HepG2 (cell line): ENCODE measurements at regions not wholly inside any gene's neighbourhood (a gene's known extent, or its start where the extent isn't known, plus 50 kb on each side); places are given as distances from the start of the nearest gene placed in this dataset.

Source experiments
- ATAC-seq: fragments of 200-7000 bp; cut with Tn5 transposase; 3 replicates; pipeline ENCODE4 v1.9.1; 2020; ENCODE audit warnings: mild to moderate bottlenecking, moderate library complexity
- BruUV-seq: library from RNA; stranded (reverse); fragments of 400-500 nt; replicated peaks from 2 replicates; lab custom pipeline; 2021; lab: Mats Ljungman, UMichigan
- CTCF ChIA-PET: fragments of 300-600 bp; formaldehyde crosslinking; extraction: SDS; loops from one replicate; lab custom pipeline; 2021; ENCODE audit warnings: low total read pairs, inconsistent platforms, low intra/inter-chr PET ratio; lab: Yijun Ruan, JAX
- POLR2A ChIA-PET: fragments of 350-600 bp; sonication (Branson Sonifier 250); formaldehyde crosslinking; loops from one replicate; lab custom pipeline; 2020; ENCODE audit warnings: antibody characterized with exemption, inconsistent platforms; lab: Yijun Ruan, JAX
- DNase-seq: peaks from one replicate; pipeline ENCODE4 v3.0.0-alpha.2; 2015; ENCODE audit warnings: low spot score
- FAIRE-seq: peaks from 3 replicates; lab custom pipeline; 2011; peaks lifted over from hg19 to GRCh38; lab: Jason Lieb, UNC
- H2AFZ ChIP-seq: one replicate; pipeline ENCODE4 v1.6.1; 2011; ENCODE audit warnings: low read length, inconsistent platforms
- H3K27ac ChIP-seq: fragments of 300-600 bp; 3 replicates; pipeline ENCODE4 v1.8.0; 2011; ENCODE audit warnings: mixed run types, mild to moderate bottlenecking, mixed read lengths, low read length, inconsistent platforms; ENCODE audit not compliant: insufficient read depth; ENCODE audit errors: extremely low read length
- H3K27me3 ChIP-seq, 2 experiments: fragments of 200-600 bp in 1 of 2; 2 replicates in 1 of 2; 3 replicates in 1 of 2; pipeline versions ENCODE4 v1.6.0 to v1.8.0; 2011; ENCODE audit warnings: low read length in 2 of 2, mild to moderate bottlenecking in 2 of 2, moderate library complexity in 2 of 2, inconsistent platforms in 1 of 2; ENCODE audit not compliant: insufficient read depth in 2 of 2, control insufficient read depth in 1 of 2
- H3K36me3 ChIP-seq, 2 experiments: fragments of 200-600 bp in 1 of 2; replicated peaks in 1 of 2; 2 replicates in 1 of 2; 3 replicates in 1 of 2; pipeline versions ENCODE4 v1.5.1 to v1.8.0; 2011; ENCODE audit warnings: low read length in 2 of 2, inconsistent platforms in 1 of 2; ENCODE audit not compliant: insufficient read depth in 2 of 2, control insufficient read depth in 1 of 2
- H3K4me1 ChIP-seq: 2 replicates; pipeline ENCODE4 v1.5.1; 2012; ENCODE audit warnings: low read length, inconsistent platforms; ENCODE audit not compliant: insufficient read depth
- H3K4me2 ChIP-seq: 2 replicates; pipeline ENCODE4 v1.6.0; 2011; ENCODE audit warnings: low read depth, low read length, inconsistent platforms
- H3K4me3 ChIP-seq, 3 experiments: fragments of 200-600 bp in 1 of 3; sonication (generic), shearing (Covaris generic) in 1 of 3; replicated peaks in 1 of 3; 2 replicates each; pipeline ENCODE4 v1.5.1; 2011 to 2016; ENCODE audit warnings: low read length in 3 of 3, inconsistent platforms in 2 of 3, low read depth in 2 of 3, mild to moderate bottlenecking in 2 of 3, control low read depth in 1 of 3, mixed read lengths in 1 of 3; ENCODE audit not compliant: insufficient read depth in 1 of 3
- H3K79me2 ChIP-seq: one replicate; pipeline ENCODE4 v1.6.1; 2011; ENCODE audit warnings: low read length, inconsistent platforms; ENCODE audit not compliant: insufficient read depth
- H3K9ac ChIP-seq: 2 replicates; pipeline ENCODE4 v1.6.0; 2011; ENCODE audit warnings: mild to moderate bottlenecking, low read depth, low read length, inconsistent platforms; ENCODE audit not compliant: insufficient read depth
- H3K9me3 ChIP-seq: 2 replicates; pipeline ENCODE4 v1.5.1; 2012; ENCODE audit warnings: mild to moderate bottlenecking, low read length
- H4K20me1 ChIP-seq: 2 replicates; pipeline ENCODE4 v1.6.0; 2011; ENCODE audit warnings: inconsistent platforms, mild to moderate bottlenecking, low read length, moderate library complexity; ENCODE audit not compliant: insufficient read depth
- ATF7 ChIP-seq, 2 experiments: fragments of 450-650 bp in 1 of 2; sonication (generic) in 1 of 2; formaldehyde crosslinking in 1 of 2; IDR thresholded peaks; 2 replicates each; pipeline versions ENCODE4 v1.4.0 to v1.6.1; 2016 to 2020; ENCODE audit warnings: antibody characterized with exemption in 1 of 2, mild to moderate bottlenecking in 1 of 2, missing genetic modification reagents in 1 of 2
- BHLHE40 ChIP-seq: IDR thresholded peaks from 2 replicates; pipeline ENCODE4 v1.6.1; 2011; ENCODE audit warnings: low read length, improper control_type of control experiment
- IKZF4 ChIP-seq: sonication (generic); formaldehyde crosslinking; IDR thresholded peaks from 2 replicates; pipeline ENCODE4 v1.5.1; 2020; ENCODE audit warnings: borderline replicate concordance, mild to moderate bottlenecking, low read depth, missing genetic modification reagents; ENCODE audit errors: not compliant biosample characterization
- NBN ChIP-seq: fragments of 450-650 bp; conservative IDR thresholded peaks from 2 replicates; pipeline ENCODE4 v1.6.1; 2017
- PHF20 ChIP-seq: sonication (generic); formaldehyde crosslinking; IDR thresholded peaks from 2 replicates; pipeline ENCODE4 v1.5.0; 2020; ENCODE audit warnings: mild to moderate bottlenecking, missing genetic modification reagents
- SIX1 ChIP-seq: sonication (generic); formaldehyde crosslinking; IDR thresholded peaks from 2 replicates; pipeline ENCODE4 v1.4.0; 2020; ENCODE audit warnings: missing genetic modification reagents, borderline replicate concordance
- TFAP4 ChIP-seq: sonication (generic); IDR thresholded peaks from 2 replicates; pipeline ENCODE4 v1.6.1; 2016; ENCODE audit warnings: low read depth, borderline replicate concordance
- ZBTB1 ChIP-seq: sonication (generic); formaldehyde crosslinking; IDR thresholded peaks from 2 replicates; pipeline ENCODE4 v1.4.0; 2020; ENCODE audit warnings: missing genetic modification reagents, borderline replicate concordance
- ZNF12 ChIP-seq: sonication (generic); formaldehyde crosslinking; IDR thresholded peaks from 2 replicates; pipeline ENCODE4 v1.5.0; 2020; ENCODE audit warnings: missing genetic modification reagents
- ZNF251 ChIP-seq: sonication (generic); formaldehyde crosslinking; IDR thresholded peaks from 2 replicates; pipeline ENCODE4 v1.9.0; 2021; ENCODE audit warnings: mild to moderate bottlenecking, missing genetic modification reagents
- ZNF598 ChIP-seq: sonication (generic); formaldehyde crosslinking; IDR thresholded peaks from 2 replicates; pipeline ENCODE4 v1.5.1; 2020; ENCODE audit warnings: mild to moderate bottlenecking, missing genetic modification reagents, borderline replicate concordance
- ZNF768 ChIP-seq: sonication (generic); formaldehyde crosslinking; IDR thresholded peaks from 2 replicates; pipeline ENCODE4 v1.4.0; 2020; ENCODE audit warnings: missing genetic modification reagents
- WGBS: methylation state at CpG from one replicate; pipeline ENCODE4 v1.1.6; 2017; ENCODE audit warnings: low lambda C conversion rate; 5-methylcytosine and 5-hydroxymethylcytosine counted together
- in situ Hi-C: cut with HindIII; loops from 2 replicates; pipeline ENCODE4 v1.10.0; 2017; ENCODE audit warnings: low pct_unique_long_range_greater_than_20kb; ENCODE audit not compliant: extremely low pct_ligation_motif_present
- intact Hi-C: fragments of 100-400 bp; cut with micrococcal nuclease; formaldehyde crosslinking; loops from one replicate; pipeline ENCODE4 v1.10.0; 2022; ENCODE audit not compliant: unreplicated experiment
- TF ChIP-seq, protein P1 (sequence below): sonication (generic); formaldehyde crosslinking; IDR thresholded peaks from 2 replicates; pipeline ENCODE4 v1.4.0; 2020; ENCODE audit warnings: missing genetic modification reagents

DNA sequence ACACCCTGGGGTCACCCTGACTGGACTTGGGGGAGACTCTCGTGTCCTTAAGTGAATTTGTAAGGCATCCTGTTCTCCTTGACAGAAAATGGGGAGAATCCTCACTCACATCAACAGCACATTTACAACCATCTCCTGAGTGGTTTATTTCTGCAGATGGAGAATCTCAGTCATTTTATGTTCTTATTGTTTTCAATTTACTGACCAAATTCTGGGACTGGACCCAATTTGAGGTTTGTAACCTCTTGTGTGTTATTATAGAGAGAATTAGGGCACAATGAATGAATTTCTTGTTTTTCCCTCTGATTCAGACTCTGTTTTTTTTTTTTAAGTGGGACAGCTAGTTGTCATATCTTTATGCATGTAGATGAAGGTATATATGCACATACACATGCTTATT lies 104.9 kb downstream of the ADAMTS15 start:
- DNase-seq (no peak), ATAC-seq (no peak), FAIRE-seq (no peak)
- no peaks in the 10 kb centered on the region for H3K9me3 ChIP-seq
- no peak overlapping the region for H3K9ac ChIP-seq
- intact Hi-C loops (no loop called here), in situ Hi-C loops (no loop called here)
- H3K4me2 ChIP-seq, result no peak overlapping the region
- no peaks in the 10 kb centered on the region for H3K4me1 ChIP-seq
- no peaks in the 10 kb centered on the region for H3K79me2 ChIP-seq
- no peaks in the 10 kb centered on the region for H3K36me3 ChIP-seq
- POLR2A ChIA-PET, result no interaction called here
- no TSS peak for BruUV-seq
- H3K27ac ChIP-seq, result no peak overlapping the region
- CTCF ChIA-PET, result no interaction called here
- 0% methylated on average over 1 of the region's 1 CpG for WGBS
- no peak overlapping the region for H2AFZ ChIP-seq
- TF ChIP-seq PHF20 (CRISPR knock-in tag), result no peak
- no peak for TF ChIP-seq ZNF768 (CRISPR knock-in tag)
- TF ChIP-seq ZNF598 (CRISPR knock-in tag), result no peak
- no peak for TF ChIP-seq BHLHE40
- TF ChIP-seq ZNF12, result no peak
- TF ChIP-seq ZNF251 (CRISPR knock-in tag), result no peak
- TF ChIP-seq IKZF4 (CRISPR knock-in tag), result no peak
- TF ChIP-seq ZBTB1, result no peak
- TF ChIP-seq TFAP4, result no peak
- TF ChIP-seq NBN, result no peak
- TF ChIP-seq ATF7 (IDR thresholded peaks at IDR 0.05), result no peak
- TF ChIP-seq ATF7 (CRISPR knock-in tag; IDR thresholded peaks at IDR 0.05), result no peak
- no peak for TF ChIP-seq SIX1
- TF ChIP-seq, protein P1, sequence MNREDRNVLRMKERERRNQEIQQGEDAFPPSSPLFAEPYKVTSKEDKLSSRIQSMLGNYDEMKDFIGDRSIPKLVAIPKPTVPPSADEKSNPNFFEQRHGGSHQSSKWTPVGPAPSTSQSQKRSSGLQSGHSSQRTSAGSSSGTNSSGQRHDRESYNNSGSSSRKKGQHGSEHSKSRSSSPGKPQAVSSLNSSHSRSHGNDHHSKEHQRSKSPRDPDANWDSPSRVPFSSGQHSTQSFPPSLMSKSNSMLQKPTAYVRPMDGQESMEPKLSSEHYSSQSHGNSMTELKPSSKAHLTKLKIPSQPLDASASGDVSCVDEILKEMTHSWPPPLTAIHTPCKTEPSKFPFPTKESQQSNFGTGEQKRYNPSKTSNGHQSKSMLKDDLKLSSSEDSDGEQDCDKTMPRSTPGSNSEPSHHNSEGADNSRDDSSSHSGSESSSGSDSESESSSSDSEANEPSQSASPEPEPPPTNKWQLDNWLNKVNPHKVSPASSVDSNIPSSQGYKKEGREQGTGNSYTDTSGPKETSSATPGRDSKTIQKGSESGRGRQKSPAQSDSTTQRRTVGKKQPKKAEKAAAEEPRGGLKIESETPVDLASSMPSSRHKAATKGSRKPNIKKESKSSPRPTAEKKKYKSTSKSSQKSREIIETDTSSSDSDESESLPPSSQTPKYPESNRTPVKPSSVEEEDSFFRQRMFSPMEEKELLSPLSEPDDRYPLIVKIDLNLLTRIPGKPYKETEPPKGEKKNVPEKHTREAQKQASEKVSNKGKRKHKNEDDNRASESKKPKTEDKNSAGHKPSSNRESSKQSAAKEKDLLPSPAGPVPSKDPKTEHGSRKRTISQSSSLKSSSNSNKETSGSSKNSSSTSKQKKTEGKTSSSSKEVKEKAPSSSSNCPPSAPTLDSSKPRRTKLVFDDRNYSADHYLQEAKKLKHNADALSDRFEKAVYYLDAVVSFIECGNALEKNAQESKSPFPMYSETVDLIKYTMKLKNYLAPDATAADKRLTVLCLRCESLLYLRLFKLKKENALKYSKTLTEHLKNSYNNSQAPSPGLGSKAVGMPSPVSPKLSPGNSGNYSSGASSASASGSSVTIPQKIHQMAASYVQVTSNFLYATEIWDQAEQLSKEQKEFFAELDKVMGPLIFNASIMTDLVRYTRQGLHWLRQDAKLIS (CRISPR knock-in tag), result no peak
- H4K20me1 ChIP-seq, result no peaks in the 10 kb centered on the region
- no peak overlapping the region for H3K4me3 ChIP-seq
- H3K27me3 ChIP-seq, result peaks cover 0 to 2% of the 10 kb centered on the region in 2 experiments; a peak in 1 of 5 replicates
